H9 (cell line): ENCODE measurements at regions not wholly inside any gene's neighbourhood (a gene's known extent, or its start where the extent isn't known, plus 50 kb on each side); places are given as distances from the start of the nearest gene placed in this dataset.

Experiments
- DNase-seq: peaks from one replicate; pipeline ENCODE4 v3.0.0-alpha.2; 2017
- H2AFZ ChIP-seq: one replicate; pipeline ENCODE4 v1.6.1; 2013; ENCODE audit warnings: mild to moderate bottlenecking, low read length, control low read depth, moderate library complexity
- H2AK5ac ChIP-seq: 2 replicates; pipeline ENCODE4 v1.6.1; 2013; ENCODE audit warnings: low read length, control low read depth, mixed read lengths; ENCODE audit not compliant: insufficient read length
- H2BK120ac ChIP-seq: one replicate; pipeline ENCODE4 v1.6.1; 2013; ENCODE audit warnings: low read depth, mild to moderate bottlenecking, low read length, control low read depth, inconsistent platforms; ENCODE audit not compliant: poor library complexity, severe bottlenecking
- H2BK12ac ChIP-seq: 2 replicates; pipeline ENCODE4 v1.6.1; 2013; ENCODE audit warnings: low read length, control low read depth, mixed read lengths, low read depth; ENCODE audit not compliant: insufficient read length
- H2BK15ac ChIP-seq: 2 replicates; pipeline ENCODE4 v1.6.1; 2013; ENCODE audit warnings: low read depth, low read length, control low read depth
- H2BK20ac ChIP-seq: one replicate; pipeline ENCODE4 v1.6.1; 2013; ENCODE audit warnings: low read depth, mild to moderate bottlenecking, low read length, control low read depth, inconsistent platforms; ENCODE audit not compliant: poor library complexity, severe bottlenecking
- H2BK5ac ChIP-seq: 2 replicates; pipeline ENCODE4 v1.6.1; 2013; ENCODE audit warnings: low read length, control low read depth, mixed read lengths; ENCODE audit not compliant: insufficient read length
- H3K14ac ChIP-seq: 2 replicates; pipeline ENCODE4 v1.6.1; 2013; ENCODE audit warnings: low read length, control low read depth; ENCODE audit not compliant: insufficient read depth
- H3K18ac ChIP-seq: 2 replicates; pipeline ENCODE4 v1.6.1; 2013; ENCODE audit warnings: low read depth, mild to moderate bottlenecking, mixed read lengths, low read length, control low read depth; ENCODE audit not compliant: insufficient read length
- H3K23ac ChIP-seq: 2 replicates; pipeline ENCODE4 v1.6.1; 2013; ENCODE audit warnings: low read length, control low read depth, mixed read lengths, low read depth; ENCODE audit not compliant: insufficient read length
- H3K23me2 ChIP-seq: 2 replicates; pipeline ENCODE4 v1.6.1; 2013; ENCODE audit warnings: low read depth, mild to moderate bottlenecking, mixed read lengths, low read length, control low read depth; ENCODE audit not compliant: insufficient read length, poor library complexity, severe bottlenecking
- H3K27ac ChIP-seq: 2 replicates; pipeline ENCODE4 v1.5.1; 2013; ENCODE audit warnings: low read length, control low read depth, mixed read lengths, low read depth; ENCODE audit not compliant: insufficient read length
- H3K27me3 ChIP-seq: 2 replicates; pipeline ENCODE4 v1.6.1; 2013; ENCODE audit warnings: low read length, control low read depth, inconsistent platforms; ENCODE audit not compliant: insufficient read depth
- H3K4ac ChIP-seq: 2 replicates; pipeline ENCODE4 v1.6.1; 2013; ENCODE audit warnings: low read depth, mild to moderate bottlenecking, control low read depth, inconsistent platforms, low read length, moderate library complexity
- H3K4me1 ChIP-seq: 2 replicates; pipeline ENCODE4 v1.6.1; 2013; ENCODE audit warnings: low read length, control low read depth, inconsistent platforms; ENCODE audit not compliant: insufficient read depth
- H3K4me2 ChIP-seq: 2 replicates; pipeline ENCODE4 v1.6.1; 2013; ENCODE audit warnings: low read length, control low read depth, mixed read lengths; ENCODE audit not compliant: insufficient read length, insufficient read depth
- H3K56ac ChIP-seq: 2 replicates; pipeline ENCODE4 v1.6.1; 2013; ENCODE audit warnings: low read depth, mild to moderate bottlenecking, mixed read lengths, low read length, control low read depth; ENCODE audit not compliant: insufficient read length
- H3K79me1 ChIP-seq: 2 replicates; pipeline ENCODE4 v1.6.1; 2013; ENCODE audit warnings: low read depth, mild to moderate bottlenecking, moderate library complexity, low read length, control low read depth, inconsistent platforms; ENCODE audit not compliant: insufficient read depth, poor library complexity, severe bottlenecking
- H3K79me2 ChIP-seq: 2 replicates; pipeline ENCODE4 v1.6.1; 2013; ENCODE audit warnings: low read length, control low read depth, inconsistent platforms; ENCODE audit not compliant: insufficient read depth
- H3K9ac ChIP-seq: 2 replicates; pipeline ENCODE4 v1.6.1; 2013; ENCODE audit warnings: low read length, control low read depth, mixed read lengths; ENCODE audit not compliant: insufficient read length; ENCODE audit errors: extremely low read depth
- H3K9me3 ChIP-seq: one replicate; pipeline ENCODE4 v1.6.1; 2013; ENCODE audit warnings: low read depth, low read length, inconsistent platforms; ENCODE audit not compliant: control insufficient read depth
- H3T11ph ChIP-seq: one replicate; pipeline ENCODE4 v1.6.1; 2013; ENCODE audit warnings: mild to moderate bottlenecking, low read length, control low read depth, inconsistent platforms
- H4K20me1 ChIP-seq: one replicate; pipeline ENCODE4 v1.6.1; 2013; ENCODE audit not compliant: control insufficient read depth, insufficient read length, insufficient read depth
- H4K5ac ChIP-seq: 2 replicates; pipeline ENCODE4 v1.6.1; 2013; ENCODE audit warnings: low read depth, mild to moderate bottlenecking, mixed read lengths, low read length, control low read depth; ENCODE audit not compliant: insufficient read length
- H4K8ac ChIP-seq: replicated peaks from 2 replicates; pipeline ENCODE4 v1.6.1; 2013; ENCODE audit warnings: low read length, control low read depth, mixed read lengths, low read depth; ENCODE audit not compliant: insufficient read length
- H4K91ac ChIP-seq: 2 replicates; pipeline ENCODE4 v1.6.1; 2013; ENCODE audit warnings: low read depth, mild to moderate bottlenecking, moderate library complexity, mixed read lengths, low read length, control low read depth; ENCODE audit not compliant: insufficient read length
- H3K27ac Mint-ChIP-seq, 3 experiments: 2 replicates in 2 of 3; 3 replicates in 1 of 3; pipeline ENCODE4 v1.8.0; 2020 to 2021; ENCODE audit warnings: mixed read lengths in 3 of 3, mild to moderate bottlenecking in 1 of 3, moderate library complexity in 1 of 3
- H3K27me3 Mint-ChIP-seq: 2 replicates; pipeline ENCODE4 v1.8.0; 2021; ENCODE audit warnings: low read depth, mild to moderate bottlenecking, moderate library complexity, mixed read lengths
- H3K36me3 Mint-ChIP-seq, 3 experiments: 2 replicates in 2 of 3; 3 replicates in 1 of 3; pipeline ENCODE4 v1.8.0; 2020 to 2021; ENCODE audit warnings: low read depth in 3 of 3, mixed read lengths in 3 of 3; ENCODE audit not compliant: insufficient read depth in 1 of 3
- H3K4me1 Mint-ChIP-seq, 2 experiments: 2 replicates each; pipeline ENCODE4 v1.8.0; 2020; ENCODE audit warnings: mixed read lengths in 2 of 2
- H3K4me3 Mint-ChIP-seq, 2 experiments: 2 replicates in 1 of 2; 3 replicates in 1 of 2; pipeline ENCODE4 v1.8.0; 2020 to 2021; ENCODE audit warnings: mild to moderate bottlenecking in 2 of 2, mixed read lengths in 2 of 2, moderate library complexity in 1 of 2
- H3K9me3 Mint-ChIP-seq, 2 experiments: 2 replicates in 1 of 2; 3 replicates in 1 of 2; pipeline ENCODE4 v1.8.0; 2020; ENCODE audit warnings: mild to moderate bottlenecking in 2 of 2, mixed read lengths in 2 of 2, moderate library complexity in 1 of 2
- WGBS: extraction: QIAGEN DNeasy Blood & Tissue Kit; methylation state at CpG from one replicate; pipeline ENCODE4 v1.1.7; 2013; ENCODE audit warnings: missing lambda C conversion rate, low lambda C conversion rate, mixed read lengths; ENCODE audit not compliant: insufficient read length; ENCODE audit errors: extremely low coverage; 5-methylcytosine and 5-hydroxymethylcytosine counted together
- TF ChIP-seq, protein P1 (sequence below): fragments of 200-600 bp; sonication (generic); conservative IDR thresholded peaks from 3 replicates; pipeline ENCODE4 v1.8.0; 2021; ENCODE audit warnings: antibody characterized with exemption, mild to moderate bottlenecking

DNA sequence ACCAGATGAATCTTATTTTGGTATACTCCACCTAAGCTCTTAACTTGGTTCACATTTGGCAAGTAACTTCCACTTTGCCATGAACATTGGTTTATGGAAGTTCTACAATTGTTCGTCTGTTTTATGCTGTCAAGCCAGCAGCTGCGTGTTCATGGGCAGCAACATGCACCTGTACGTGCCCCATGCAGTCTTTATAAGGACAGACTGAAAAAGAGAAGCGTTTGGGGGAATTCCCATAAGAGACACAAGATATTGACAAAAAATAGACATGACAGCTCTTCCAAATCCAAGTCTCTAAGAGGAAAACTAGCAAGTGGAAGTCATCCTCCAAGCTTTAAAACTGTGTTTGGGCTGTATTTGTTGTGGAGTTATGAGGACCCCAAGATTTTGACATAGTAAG is 151.6 kb downstream of the SLC16A9 start:
- H3K79me1 ChIP-seq: no peaks in the 10 kb centered on the region
- Mint-ChIP-seq H3K27ac (peak overlapping the region; percentile 26 to 41 (median 38); a peak in 3 of 7 replicates), H3K9me3 (no peaks in the 10 kb centered on the region), H3K27me3 (peaks cover 1% of the 10 kb centered on the region; the same call in 1 of the 2 replicates), H3K36me3 (no peaks in the 10 kb centered on the region), H3K4me3 (no peak overlapping the region), H3K4me1 (peaks cover 30 to 38% of the 10 kb centered on the region in 2 experiments)
- no peak overlapping the region for H3K23ac ChIP-seq
- H3K4ac ChIP-seq: no peak overlapping the region
- H3K14ac ChIP-seq: no peak overlapping the region
- H3K27ac ChIP-seq: no peak overlapping the region
- H2BK5ac ChIP-seq: no peak overlapping the region
- no peak overlapping the region for H3K9ac ChIP-seq
- H4K20me1 ChIP-seq: no peaks in the 10 kb centered on the region
- H3K23me2 ChIP-seq: no peaks in the 10 kb centered on the region
- H3K27me3 ChIP-seq: no peaks in the 10 kb centered on the region
- H3K79me2 ChIP-seq: no peaks in the 10 kb centered on the region
- no peaks in the 10 kb centered on the region for H3K9me3 ChIP-seq
- H3K18ac ChIP-seq: no peak overlapping the region
- no peaks in the 10 kb centered on the region; the same call in 1 of the 2 replicates for H3K4me1 ChIP-seq
- H3K4me2 ChIP-seq: no peak overlapping the region
- H4K91ac ChIP-seq: no peak overlapping the region
- H4K8ac ChIP-seq: no peak overlapping the region
- no peak overlapping the region for H2BK15ac ChIP-seq
- no peak overlapping the region for H3K56ac ChIP-seq
- no peak overlapping the region for H2AK5ac ChIP-seq
- TF ChIP-seq, protein P1, sequence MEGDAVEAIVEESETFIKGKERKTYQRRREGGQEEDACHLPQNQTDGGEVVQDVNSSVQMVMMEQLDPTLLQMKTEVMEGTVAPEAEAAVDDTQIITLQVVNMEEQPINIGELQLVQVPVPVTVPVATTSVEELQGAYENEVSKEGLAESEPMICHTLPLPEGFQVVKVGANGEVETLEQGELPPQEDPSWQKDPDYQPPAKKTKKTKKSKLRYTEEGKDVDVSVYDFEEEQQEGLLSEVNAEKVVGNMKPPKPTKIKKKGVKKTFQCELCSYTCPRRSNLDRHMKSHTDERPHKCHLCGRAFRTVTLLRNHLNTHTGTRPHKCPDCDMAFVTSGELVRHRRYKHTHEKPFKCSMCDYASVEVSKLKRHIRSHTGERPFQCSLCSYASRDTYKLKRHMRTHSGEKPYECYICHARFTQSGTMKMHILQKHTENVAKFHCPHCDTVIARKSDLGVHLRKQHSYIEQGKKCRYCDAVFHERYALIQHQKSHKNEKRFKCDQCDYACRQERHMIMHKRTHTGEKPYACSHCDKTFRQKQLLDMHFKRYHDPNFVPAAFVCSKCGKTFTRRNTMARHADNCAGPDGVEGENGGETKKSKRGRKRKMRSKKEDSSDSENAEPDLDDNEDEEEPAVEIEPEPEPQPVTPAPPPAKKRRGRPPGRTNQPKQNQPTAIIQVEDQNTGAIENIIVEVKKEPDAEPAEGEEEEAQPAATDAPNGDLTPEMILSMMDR: no peak
- no peak overlapping the region for H2AFZ ChIP-seq
- no CpG with 5 or more reads among the region's 4 CpGs for WGBS
- H4K5ac ChIP-seq: no peak overlapping the region
- no peak overlapping the region for H2BK120ac ChIP-seq
- H2BK20ac ChIP-seq: no peak overlapping the region
- DNase-seq: no peak
- no peak overlapping the region for H3T11ph ChIP-seq
- H2BK12ac ChIP-seq: no peak overlapping the region
